Activated CD8-positive, alpha-beta memory T cell treated with anti-CD3 and anti-CD28 coated beads, Interleukin-2, amount 10 ng/mL, durations not matched to agents 7 days and 5 days (primary cell): ENCODE measurements at regions not wholly inside any gene's neighbourhood (a gene's known extent, or its start where the extent isn't known, plus 50 kb on each side); places are given as distances from the start of the nearest gene placed in this dataset.

Source experiments
- ATAC-seq: fragments of 150-1000 bp; cut with Tn5 transposase; one replicate; pipeline ENCODE4 v1.10.0; 2021; ENCODE audit warnings: moderate library complexity
- CTCF ChIA-PET: fragments of 350-600 bp; sonication (Branson Sonifier 250); formaldehyde crosslinking; loops from one replicate; lab custom pipeline; 2021; ENCODE audit warnings: antibody characterized with exemption; lab: Charles Lee
- DNase-seq: peaks from one replicate; pipeline ENCODE4 v3.0.0-alpha.2; 2020
- H3K27ac Mint-ChIP-seq: one replicate; pipeline ENCODE4 v1.8.0; 2021; ENCODE audit warnings: mild to moderate bottlenecking, mixed read lengths
- H3K27me3 Mint-ChIP-seq: one replicate; pipeline ENCODE4 v1.8.0; 2021; ENCODE audit warnings: mixed read lengths
- H3K36me3 Mint-ChIP-seq: one replicate; pipeline ENCODE4 v1.8.0; 2021; ENCODE audit warnings: mild to moderate bottlenecking, mixed read lengths
- H3K4me1 Mint-ChIP-seq: one replicate; pipeline ENCODE4 v1.8.0; 2021; ENCODE audit warnings: mixed read lengths
- H3K4me3 Mint-ChIP-seq: one replicate; pipeline ENCODE4 v1.8.0; 2021; ENCODE audit warnings: mild to moderate bottlenecking, moderate library complexity, mixed read lengths
- H3K9me3 Mint-ChIP-seq: one replicate; pipeline ENCODE4 v1.8.0; 2022; ENCODE audit warnings: low read depth, mixed read lengths

- Mint-ChIP-seq H3K27me3 (peaks cover 5% of the 10 kb centered on the region), H3K27ac (no peak overlapping the region), H3K36me3 (no peaks in the 10 kb centered on the region), H3K4me1 (no peaks in the 10 kb centered on the region), H3K4me3 (no peak overlapping the region), H3K9me3 (no peaks in the 10 kb centered on the region)
- no peak for ATAC-seq
- DNase-seq = peak; percentile 21
- CTCF ChIA-PET = no interaction called here
These were observed 145.7 kb upstream of the B3GAT1 start for GRCh38 chr11:134557571-134558257.

GRCh38 chr11:134556186-134556585 is 144.1 kb upstream of the B3GAT1 start:
- ATAC-seq (no peak), DNase-seq (peak; percentile 21)
- Mint-ChIP-seq H3K27ac (no peak overlapping the region), H3K27me3 (peaks cover 9% of the 10 kb centered on the region), H3K4me3 (no peak overlapping the region), H3K36me3 (no peaks in the 10 kb centered on the region), H3K4me1 (no peaks in the 10 kb centered on the region), H3K9me3 (no peaks in the 10 kb centered on the region)
- CTCF ChIA-PET = no interaction called here

GRCh38 chr11:134555510-134555909 is 143.5 kb upstream of the B3GAT1 start:
- Mint-ChIP-seq H3K9me3 (no peaks in the 10 kb centered on the region), H3K27me3 (peaks cover 9% of the 10 kb centered on the region), H3K36me3 (no peaks in the 10 kb centered on the region), H3K27ac (no peak overlapping the region), H3K4me3 (no peak overlapping the region), H3K4me1 (no peaks in the 10 kb centered on the region)
- CTCF ChIA-PET = no interaction called here
- ATAC-seq = no peak
- peak; percentile 19 for DNase-seq

GRCh38 chr11:134554861-134555260 is 142.8 kb upstream of the B3GAT1 start:
- ATAC-seq (no peak), DNase-seq (peak; percentile 14)
- Mint-ChIP-seq H3K4me1 (no peaks in the 10 kb centered on the region), H3K27me3 (peaks cover 12% of the 10 kb centered on the region), H3K27ac (no peak overlapping the region), H3K4me3 (no peak overlapping the region), H3K9me3 (no peaks in the 10 kb centered on the region), H3K36me3 (no peaks in the 10 kb centered on the region)
- CTCF ChIA-PET = no interaction called here

- ATAC-seq = no peak
These were observed 142.1 kb upstream of the B3GAT1 start for GRCh38 chr11:134554106-134554505.

GRCh38 chr11:134552749-134553148 is 140.7 kb upstream of the B3GAT1 start:
- Mint-ChIP-seq H3K36me3 (no peaks in the 10 kb centered on the region), H3K27ac (no peak overlapping the region), H3K27me3 (peaks cover 13% of the 10 kb centered on the region), H3K4me1 (no peaks in the 10 kb centered on the region), H3K9me3 (no peaks in the 10 kb centered on the region), H3K4me3 (no peak overlapping the region)
- CTCF ChIA-PET = no interaction called here
- ATAC-seq = no peak
- DNase-seq = no peak

More at GRCh38 chr11:134554106-134554505, 142.1 kb upstream of the B3GAT1 start:
- Mint-ChIP-seq H3K27ac (no peak overlapping the region), H3K36me3 (no peaks in the 10 kb centered on the region), H3K27me3 (peaks cover 12% of the 10 kb centered on the region), H3K9me3 (no peaks in the 10 kb centered on the region), H3K4me3 (no peak overlapping the region), H3K4me1 (no peaks in the 10 kb centered on the region)
- CTCF ChIA-PET = no interaction called here
- peak; percentile 31 for DNase-seq

- DNase-seq = peak; percentile 11
- ATAC-seq = no peak
- H3K36me3 Mint-ChIP-seq = no peaks in the 10 kb centered on the region
- CTCF ChIA-PET = no interaction called here
- peaks cover 13% of the 10 kb centered on the region for H3K27me3 Mint-ChIP-seq
- H3K4me3 Mint-ChIP-seq = no peak overlapping the region
- H3K27ac Mint-ChIP-seq = no peak overlapping the region
- no peaks in the 10 kb centered on the region for H3K4me1 Mint-ChIP-seq
- H3K9me3 Mint-ChIP-seq = no peaks in the 10 kb centered on the region
These were observed 133.5 kb upstream of the B3GAT1 start for GRCh38 chr11:134545521-134545920.

GRCh38 chr11:134544095-134544815 is 132.2 kb upstream of the B3GAT1 start:
- H3K36me3 Mint-ChIP-seq = no peaks in the 10 kb centered on the region
- no peaks in the 10 kb centered on the region for H3K4me1 Mint-ChIP-seq
- H3K27me3 Mint-ChIP-seq = peaks cover 11% of the 10 kb centered on the region
- ATAC-seq (no peak), DNase-seq (no peak)
- H3K27ac Mint-ChIP-seq = no peak overlapping the region
- no peaks in the 10 kb centered on the region for H3K9me3 Mint-ChIP-seq
- no peak overlapping the region for H3K4me3 Mint-ChIP-seq
- CTCF ChIA-PET = no interaction called here

- DNase-seq (peak; percentile 27), ATAC-seq (no peak)
- Mint-ChIP-seq H3K27ac (no peak overlapping the region), H3K4me1 (no peaks in the 10 kb centered on the region), H3K9me3 (no peaks in the 10 kb centered on the region), H3K36me3 (no peaks in the 10 kb centered on the region), H3K4me3 (no peak overlapping the region), H3K27me3 (peaks cover 11% of the 10 kb centered on the region)
- CTCF ChIA-PET = no interaction called here
These were observed 131.6 kb upstream of the B3GAT1 start for GRCh38 chr11:134543645-134544044.

- H3K4me3 Mint-ChIP-seq = no peak overlapping the region
- H3K9me3 Mint-ChIP-seq = no peaks in the 10 kb centered on the region
- H3K4me1 Mint-ChIP-seq = no peaks in the 10 kb centered on the region
- DNase-seq (peak; percentile 30), ATAC-seq (no peak)
- no peak overlapping the region for H3K27ac Mint-ChIP-seq
- H3K27me3 Mint-ChIP-seq = peaks cover 14% of the 10 kb centered on the region
- H3K36me3 Mint-ChIP-seq = no peaks in the 10 kb centered on the region
- CTCF ChIA-PET = no interaction called here
These were observed 131.2 kb upstream of the B3GAT1 start for GRCh38 chr11:134543241-134543640.

- Mint-ChIP-seq H3K27ac (no peak overlapping the region), H3K9me3 (no peaks in the 10 kb centered on the region), H3K36me3 (no peaks in the 10 kb centered on the region), H3K4me3 (no peak overlapping the region), H3K4me1 (no peaks in the 10 kb centered on the region), H3K27me3 (peaks cover 16% of the 10 kb centered on the region)
- no peak for ATAC-seq
- CTCF ChIA-PET = no interaction called here
- peak; percentile 16 for DNase-seq
These were observed 130.5 kb upstream of the B3GAT1 start for GRCh38 chr11:134542401-134543165.

GRCh38 chr11:134541951-134542350 is 129.9 kb upstream of the B3GAT1 start:
- H3K4me1 Mint-ChIP-seq = peaks cover 3% of the 10 kb centered on the region
- no peaks in the 10 kb centered on the region for H3K36me3 Mint-ChIP-seq
- H3K9me3 Mint-ChIP-seq = no peaks in the 10 kb centered on the region
- no peak overlapping the region for H3K27ac Mint-ChIP-seq
- H3K4me3 Mint-ChIP-seq = no peak overlapping the region
- CTCF ChIA-PET = no interaction called here
- ATAC-seq = no peak
- peaks cover 13% of the 10 kb centered on the region for H3K27me3 Mint-ChIP-seq
- DNase-seq = peak; percentile 26

- no peaks in the 10 kb centered on the region for H3K9me3 Mint-ChIP-seq
- no peak overlapping the region for H3K4me3 Mint-ChIP-seq
- CTCF ChIA-PET = no interaction called here
- H3K36me3 Mint-ChIP-seq = no peaks in the 10 kb centered on the region
- DNase-seq (peak; percentile 7), ATAC-seq (no peak)
- H3K27ac Mint-ChIP-seq = no peak overlapping the region
- H3K4me1 Mint-ChIP-seq = peaks cover 7% of the 10 kb centered on the region
- H3K27me3 Mint-ChIP-seq = peaks cover 17% of the 10 kb centered on the region
These were observed 129.3 kb upstream of the B3GAT1 start for GRCh38 chr11:134541355-134541754.
